ENCODE measurements at regions not wholly inside any gene's neighbourhood (a gene's known extent, or its start where the extent isn't known, plus 50 kb on each side); places are given as distances from the start of the nearest gene placed in this dataset.
"Not testable (repeated sequence)": the region's sequence is repeated elsewhere in the genome, so short reads cannot be mapped to it uniquely, and the experiment has no call there.

DNA sequence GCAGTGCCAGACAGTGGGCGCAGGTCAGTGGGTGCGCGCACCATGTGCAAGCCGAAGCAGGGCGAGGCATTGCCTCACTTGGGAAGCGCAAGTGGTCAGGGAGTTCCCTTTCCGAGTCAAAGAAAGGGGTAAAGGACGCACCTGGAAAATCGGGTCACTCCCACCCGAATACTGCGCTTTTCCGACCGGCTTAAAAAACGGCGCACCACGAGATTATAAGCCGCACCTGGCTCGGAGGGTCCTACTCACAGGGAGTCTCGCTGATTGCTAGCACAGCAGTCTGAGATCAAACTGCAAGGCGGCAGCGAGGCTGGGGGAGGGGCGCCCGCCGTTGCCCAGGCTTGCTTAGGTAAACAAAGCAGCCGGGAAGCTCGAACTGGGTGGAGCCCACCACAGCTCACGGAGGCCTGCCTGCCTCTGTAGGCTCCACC is 77.9 kb downstream of the NR4A2 start:
- DNase-seq = peak; percentile 26
- H3K27me3 Mint-ChIP-seq (ENCODE audit: unreplicated experiment) = not testable (repeated sequence)
- H3K4me3 Mint-ChIP-seq (ENCODE audit: unreplicated experiment) = peak overlapping the region; percentile 89

DNA sequence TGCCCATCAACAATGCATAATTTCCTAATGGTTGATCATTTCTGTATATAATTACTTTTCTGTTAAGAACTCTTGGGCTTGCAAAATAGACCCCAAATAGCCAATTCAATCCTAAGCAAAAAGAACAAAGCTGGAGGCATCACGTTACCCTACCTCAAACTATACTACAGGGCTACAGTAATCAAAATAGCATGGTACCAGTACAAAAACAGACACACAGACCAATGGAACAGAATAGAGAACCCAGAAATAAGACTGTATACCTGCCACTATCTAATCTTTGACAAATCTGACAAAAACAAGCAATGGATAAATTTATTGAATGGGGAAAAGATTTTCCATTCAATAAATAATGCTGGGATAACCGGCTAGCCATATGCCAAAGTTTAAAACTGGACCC is 78.8 kb downstream of the NR4A2 start:
- peaks cover 11% of the 10 kb centered on the region for H3K9me3 Mint-ChIP-seq (ENCODE audit: unreplicated experiment)
- H3K4me3 Mint-ChIP-seq (ENCODE audit: unreplicated experiment) = peak overlapping the region; percentile 89
- TF ChIP-seq, protein P1, sequence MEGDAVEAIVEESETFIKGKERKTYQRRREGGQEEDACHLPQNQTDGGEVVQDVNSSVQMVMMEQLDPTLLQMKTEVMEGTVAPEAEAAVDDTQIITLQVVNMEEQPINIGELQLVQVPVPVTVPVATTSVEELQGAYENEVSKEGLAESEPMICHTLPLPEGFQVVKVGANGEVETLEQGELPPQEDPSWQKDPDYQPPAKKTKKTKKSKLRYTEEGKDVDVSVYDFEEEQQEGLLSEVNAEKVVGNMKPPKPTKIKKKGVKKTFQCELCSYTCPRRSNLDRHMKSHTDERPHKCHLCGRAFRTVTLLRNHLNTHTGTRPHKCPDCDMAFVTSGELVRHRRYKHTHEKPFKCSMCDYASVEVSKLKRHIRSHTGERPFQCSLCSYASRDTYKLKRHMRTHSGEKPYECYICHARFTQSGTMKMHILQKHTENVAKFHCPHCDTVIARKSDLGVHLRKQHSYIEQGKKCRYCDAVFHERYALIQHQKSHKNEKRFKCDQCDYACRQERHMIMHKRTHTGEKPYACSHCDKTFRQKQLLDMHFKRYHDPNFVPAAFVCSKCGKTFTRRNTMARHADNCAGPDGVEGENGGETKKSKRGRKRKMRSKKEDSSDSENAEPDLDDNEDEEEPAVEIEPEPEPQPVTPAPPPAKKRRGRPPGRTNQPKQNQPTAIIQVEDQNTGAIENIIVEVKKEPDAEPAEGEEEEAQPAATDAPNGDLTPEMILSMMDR (IDR thresholded peaks at IDR 0.05; ENCODE audit: partially characterized antibody, unreplicated experiment) = no peak
- DNase-seq = no peak
- peaks cover 34% of the 10 kb centered on the region for H3K36me3 Mint-ChIP-seq (ENCODE audit: unreplicated experiment)
- H3K27ac Mint-ChIP-seq (ENCODE audit: unreplicated experiment) = peak overlapping the region; percentile 98
- H3K27me3 Mint-ChIP-seq (ENCODE audit: unreplicated experiment) = peaks cover 2% of the 10 kb centered on the region
- peaks cover 3% of the 10 kb centered on the region for H3K4me1 Mint-ChIP-seq (ENCODE audit: low read depth, unreplicated experiment)

More for the DNA sequence above, 77.9 kb downstream of the NR4A2 start:
- Mint-ChIP-seq H3K27ac (ENCODE audit: unreplicated experiment) (peak overlapping the region; percentile 98), H3K36me3 (ENCODE audit: unreplicated experiment) (peaks cover 34% of the 10 kb centered on the region), H3K9me3 (ENCODE audit: unreplicated experiment) (peaks cover 11% of the 10 kb centered on the region)
- H3K4me1 Mint-ChIP-seq (ENCODE audit: low read depth, unreplicated experiment) = not testable (repeated sequence)

DNA sequence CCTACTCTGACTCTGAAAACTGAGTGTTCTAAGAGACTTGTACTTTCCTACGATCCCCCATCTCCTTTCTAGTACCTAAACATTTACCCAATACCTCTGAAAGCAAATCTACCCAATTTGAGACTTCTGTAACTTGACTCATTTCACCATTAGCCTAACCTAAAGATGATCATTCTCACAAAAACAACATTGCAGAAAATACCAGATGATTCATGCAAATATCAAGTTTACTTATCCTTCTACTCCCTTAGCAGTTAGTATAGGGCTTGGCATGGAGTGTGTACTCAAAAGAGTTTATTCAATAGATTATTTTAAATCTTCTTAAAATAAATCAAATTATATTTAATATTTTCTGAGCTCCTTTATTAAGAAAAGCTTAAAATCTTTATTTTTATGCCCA is 89.6 kb downstream of the NR4A2 start:
- Mint-ChIP-seq H3K9me3 (ENCODE audit: unreplicated experiment) (no peaks in the 10 kb centered on the region), H3K27me3 (ENCODE audit: unreplicated experiment) (no peaks in the 10 kb centered on the region), H3K4me1 (ENCODE audit: low read depth, unreplicated experiment) (no peaks in the 10 kb centered on the region), H3K27ac (ENCODE audit: unreplicated experiment) (no peak overlapping the region), H3K36me3 (ENCODE audit: unreplicated experiment) (peaks cover 4% of the 10 kb centered on the region), H3K4me3 (ENCODE audit: unreplicated experiment) (no peak overlapping the region)
- TF ChIP-seq, protein P1 (IDR thresholded peaks at IDR 0.05; ENCODE audit: partially characterized antibody, unreplicated experiment) = no peak
- no peak for DNase-seq

DNA sequence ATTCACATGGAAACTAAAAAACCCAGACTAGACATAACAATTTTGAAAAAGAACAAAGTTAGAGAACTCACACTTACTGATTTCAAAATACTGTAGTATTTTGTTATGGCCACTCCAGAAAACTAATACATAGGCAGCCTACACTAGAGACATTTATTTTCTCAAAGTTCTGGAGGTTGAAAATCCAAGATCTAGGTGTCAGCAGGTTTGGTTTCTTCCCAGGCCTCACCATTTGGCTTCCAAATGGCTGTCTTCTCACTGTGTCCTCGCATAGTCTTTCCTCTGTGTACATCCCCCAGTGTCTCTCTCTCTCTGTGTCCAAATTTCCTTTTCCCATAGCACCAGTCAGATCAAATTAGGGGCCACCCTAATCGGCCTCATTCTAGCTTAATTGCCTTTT is 95.0 kb downstream of the NR4A2 start:
- H3K27ac Mint-ChIP-seq (ENCODE audit: unreplicated experiment) = no peak overlapping the region
- TF ChIP-seq, protein P1 (IDR thresholded peaks at IDR 0.05; ENCODE audit: partially characterized antibody, unreplicated experiment) = no peak
- no peaks in the 10 kb centered on the region for H3K9me3 Mint-ChIP-seq (ENCODE audit: unreplicated experiment)
- H3K36me3 Mint-ChIP-seq (ENCODE audit: unreplicated experiment) = peaks cover 25% of the 10 kb centered on the region
- H3K4me1 Mint-ChIP-seq (ENCODE audit: low read depth, unreplicated experiment) = no peaks in the 10 kb centered on the region
- no peak overlapping the region for H3K4me3 Mint-ChIP-seq (ENCODE audit: unreplicated experiment)
- DNase-seq = no peak
- H3K27me3 Mint-ChIP-seq (ENCODE audit: unreplicated experiment) = no peaks in the 10 kb centered on the region

DNA sequence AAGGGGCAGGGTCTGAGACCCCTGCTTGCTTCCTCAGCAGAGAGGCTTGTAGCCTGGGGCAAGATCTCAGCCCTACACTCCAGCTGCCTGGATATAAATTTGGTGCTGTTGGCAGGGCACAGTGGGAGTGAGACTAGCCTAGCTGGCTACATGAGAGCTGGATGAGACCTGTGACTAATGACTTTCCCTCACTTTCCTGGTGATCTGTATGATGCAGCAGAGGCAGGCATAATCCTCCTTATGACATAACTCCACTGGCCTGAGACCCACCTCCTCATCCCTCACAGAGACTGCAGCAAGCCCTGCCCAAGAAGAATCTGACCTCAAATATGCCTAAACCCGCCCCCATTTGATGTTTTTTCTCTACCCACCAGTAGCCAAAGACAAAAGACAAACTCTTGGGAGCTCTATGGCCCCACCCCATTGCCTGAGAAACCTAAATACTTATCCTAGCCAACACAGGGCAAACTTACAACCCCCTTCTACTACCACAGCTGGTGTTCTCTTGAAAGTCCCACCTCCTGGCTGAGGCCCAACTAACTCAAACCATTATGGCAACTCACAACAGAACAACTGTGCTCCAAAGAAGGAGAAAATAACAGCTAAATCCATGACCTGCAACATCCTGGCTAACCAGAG is 102.7 kb downstream of the NR4A2 start:
- Mint-ChIP-seq H3K27me3 (ENCODE audit: unreplicated experiment) (no peaks in the 10 kb centered on the region), H3K27ac (ENCODE audit: unreplicated experiment) (no peak overlapping the region), H3K4me1 (ENCODE audit: low read depth, unreplicated experiment) (no peaks in the 10 kb centered on the region), H3K9me3 (ENCODE audit: unreplicated experiment) (peaks cover 2% of the 10 kb centered on the region), H3K36me3 (ENCODE audit: unreplicated experiment) (peaks cover 28% of the 10 kb centered on the region), H3K4me3 (ENCODE audit: unreplicated experiment) (no peak overlapping the region)
- DNase-seq = no peak
- TF ChIP-seq, protein P1 (IDR thresholded peaks at IDR 0.05; ENCODE audit: partially characterized antibody, unreplicated experiment) = no peak

DNA sequence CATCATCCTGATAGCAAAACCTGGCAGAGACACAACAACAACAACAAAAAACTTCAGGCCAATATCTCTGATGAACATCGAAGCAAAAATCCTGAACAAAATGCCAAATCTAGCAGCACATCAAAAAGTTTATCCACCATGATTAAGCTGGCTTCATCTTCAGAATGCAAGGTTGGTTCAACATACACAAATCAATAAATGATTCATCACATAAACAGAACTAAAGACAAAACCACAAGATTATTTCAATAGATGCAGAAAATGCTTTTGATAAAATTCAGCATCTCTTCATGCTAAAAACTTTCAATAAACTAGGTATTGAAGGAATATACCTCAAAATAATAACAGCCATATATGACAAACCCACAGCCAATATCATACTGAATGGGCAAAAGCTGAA is 109.2 kb downstream of the NR4A2 start:
- not testable (repeated sequence) for H3K9me3 Mint-ChIP-seq (ENCODE audit: unreplicated experiment); H3K27ac Mint-ChIP-seq (ENCODE audit: unreplicated experiment); H3K4me3 Mint-ChIP-seq (ENCODE audit: unreplicated experiment); DNase-seq; H3K4me1 Mint-ChIP-seq (ENCODE audit: low read depth, unreplicated experiment); H3K27me3 Mint-ChIP-seq (ENCODE audit: unreplicated experiment)
- peaks cover 34% of the 10 kb centered on the region for H3K36me3 Mint-ChIP-seq (ENCODE audit: unreplicated experiment)

All from glutamatergic neuron (in vitro differentiated cells).